ENCODE measurements at regions not wholly inside any gene's neighbourhood (a gene's known extent, or its start where the extent isn't known, plus 50 kb on each side); places are given as distances from the start of the nearest gene placed in this dataset.
"Not testable (repeated sequence)": the region's sequence is repeated elsewhere in the genome, so short reads cannot be mapped to it uniquely, and the experiment has no call there.

DNA sequence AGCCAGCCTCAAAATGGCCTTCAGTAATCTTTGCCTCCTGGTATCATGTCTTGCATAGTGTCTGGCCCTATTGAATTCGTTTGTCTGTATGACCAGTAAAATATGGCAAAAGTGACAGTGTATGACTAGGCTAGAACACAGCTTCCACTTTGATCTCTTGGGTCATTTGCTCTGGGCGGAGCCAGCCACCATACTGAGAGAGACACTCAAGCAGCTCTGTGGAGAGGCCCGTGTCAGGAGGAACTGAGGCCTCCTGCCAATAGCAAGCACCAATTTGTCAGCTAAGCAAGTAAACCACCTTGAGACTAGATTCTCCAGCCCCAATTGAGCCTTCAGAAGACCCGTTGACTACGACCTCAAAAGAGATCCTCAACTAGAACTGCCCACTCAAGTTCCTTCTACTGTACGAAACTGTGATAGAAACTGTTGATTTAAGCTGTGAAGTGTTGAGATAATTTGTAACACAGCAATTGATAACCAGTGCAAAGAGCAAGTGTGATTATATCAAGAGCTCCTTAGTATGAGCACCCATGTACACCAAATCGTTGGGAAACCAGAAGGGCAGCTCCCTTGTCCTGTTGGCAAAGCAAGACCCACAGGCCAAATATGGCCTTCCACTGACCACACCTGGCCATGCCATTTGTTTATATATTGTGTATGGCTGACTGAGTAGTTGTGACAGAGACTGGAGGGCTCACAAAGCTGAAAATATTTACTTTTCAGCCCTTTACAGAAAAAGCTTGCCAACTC is 52.7 kb upstream of the SERBP1 start:
- ChIA-PET POLR2A (no interaction called here), CTCF (interaction anchor here (0.6 kb wide), 1 partner anchor 28 kb away, joined by 3 read pairs; no protein-coding TSS in a partner anchor)

- CTCF ChIA-PET: no interaction called here
- POLR2A ChIA-PET: no interaction called here
Observed at GRCh38 chr1:67484492-67484891, 54.3 kb upstream of the SERBP1 start.

GRCh38 chr1:67485046-67485811 is 55.0 kb upstream of the SERBP1 start:
- ChIA-PET POLR2A (no interaction called here), CTCF (no interaction called here)

GRCh38 chr1:67489643-67490042 is 59.4 kb upstream of the SERBP1 start:
- POLR2A ChIA-PET: no interaction called here

GRCh38 chr1:67491280-67491679 is 61.1 kb upstream of the SERBP1 start:
- ChIA-PET CTCF (interaction anchor here (0.8 to 1.6 kb wide), 3 partner anchors 9 to 362 kb away, joined by 3 to 6 read pairs (median 5); no protein-coding TSS in a partner anchor), POLR2A (no interaction called here)

More at GRCh38 chr1:67489643-67490042, 59.4 kb upstream of the SERBP1 start:
- CTCF ChIA-PET: interaction anchor here (1.0 to 2.1 kb wide), 2 partner anchors 11 to 28 kb away, joined by 3 to 5 read pairs; no protein-coding TSS in a partner anchor

DNA sequence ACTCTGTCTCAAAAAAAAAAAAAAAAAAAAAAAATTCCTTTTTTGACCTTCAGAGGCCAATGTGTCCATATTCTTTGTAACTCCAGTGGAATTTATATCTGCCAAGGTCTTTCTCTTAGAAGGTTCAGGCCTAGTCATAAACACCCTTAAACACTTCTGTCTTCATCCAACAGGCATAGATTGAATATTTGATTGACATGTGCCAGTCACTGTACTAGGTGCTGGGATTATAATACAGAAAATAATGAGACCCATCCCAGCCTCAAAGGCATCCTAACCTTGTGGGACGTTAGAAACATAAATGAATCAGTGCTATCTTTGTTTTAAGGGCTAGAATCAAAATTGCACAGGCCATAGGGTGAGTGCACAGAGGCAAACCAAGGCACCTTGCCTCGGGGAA is 62.9 kb upstream of the SERBP1 start:
- POLR2A ChIA-PET: no interaction called here
- CTCF ChIA-PET: interaction anchor here (0.7 kb wide), 1 partner anchor 8 kb away, joined by 3 read pairs; no protein-coding TSS in a partner anchor

DNA sequence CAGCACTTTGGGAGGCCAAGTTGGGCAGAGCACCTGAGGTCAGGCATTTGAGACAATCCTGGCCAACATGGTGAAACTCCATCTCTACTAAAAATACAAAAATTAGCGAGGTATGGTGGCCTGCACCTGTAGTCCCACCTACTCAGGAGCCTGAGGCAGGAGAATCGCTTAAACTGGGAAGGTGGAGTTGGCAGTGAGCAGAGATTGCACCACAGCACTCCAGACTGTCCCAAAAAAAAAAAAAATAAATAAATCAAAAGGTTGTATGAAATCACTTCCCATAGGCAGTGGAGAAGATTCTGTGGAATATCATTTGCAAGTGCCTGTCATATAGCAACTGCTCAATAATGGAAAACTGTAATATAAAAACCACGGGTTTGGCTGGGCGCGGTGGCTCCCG is 65.1 kb upstream of the SERBP1 start:
- CTCF ChIA-PET: no interaction called here

DNA sequence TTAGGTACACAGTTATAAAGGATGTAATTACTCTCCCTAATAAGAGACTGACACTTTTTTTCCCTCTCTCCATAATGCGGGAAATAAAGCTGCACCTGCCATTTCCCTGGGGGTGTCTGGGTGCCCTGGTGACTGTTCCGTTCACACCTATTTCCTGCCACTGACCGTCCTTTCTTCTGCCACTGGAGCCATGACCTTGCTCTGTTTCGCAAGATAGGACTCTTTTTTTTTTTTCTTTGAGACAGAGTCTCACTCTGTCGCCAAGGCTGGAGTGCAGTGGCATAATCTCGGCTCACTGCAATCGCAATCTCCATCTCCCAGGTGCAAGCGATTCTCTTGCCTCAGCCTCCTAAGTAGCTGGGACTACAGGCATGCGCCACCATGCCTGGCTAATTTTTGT is 66.1 kb upstream of the SERBP1 start:
- CTCF ChIA-PET: interaction anchor here (0.6 to 1.2 kb wide), 2 partner anchors 64 to 260 kb away, joined by 3 read pairs; no protein-coding TSS in a partner anchor
- POLR2A ChIA-PET: no interaction called here

More for the DNA sequence above, 65.1 kb upstream of the SERBP1 start:
- POLR2A ChIA-PET: interaction anchor here (0.6 kb wide), 1 partner anchor 18 kb away, joined by 4 read pairs; no protein-coding TSS in a partner anchor

DNA sequence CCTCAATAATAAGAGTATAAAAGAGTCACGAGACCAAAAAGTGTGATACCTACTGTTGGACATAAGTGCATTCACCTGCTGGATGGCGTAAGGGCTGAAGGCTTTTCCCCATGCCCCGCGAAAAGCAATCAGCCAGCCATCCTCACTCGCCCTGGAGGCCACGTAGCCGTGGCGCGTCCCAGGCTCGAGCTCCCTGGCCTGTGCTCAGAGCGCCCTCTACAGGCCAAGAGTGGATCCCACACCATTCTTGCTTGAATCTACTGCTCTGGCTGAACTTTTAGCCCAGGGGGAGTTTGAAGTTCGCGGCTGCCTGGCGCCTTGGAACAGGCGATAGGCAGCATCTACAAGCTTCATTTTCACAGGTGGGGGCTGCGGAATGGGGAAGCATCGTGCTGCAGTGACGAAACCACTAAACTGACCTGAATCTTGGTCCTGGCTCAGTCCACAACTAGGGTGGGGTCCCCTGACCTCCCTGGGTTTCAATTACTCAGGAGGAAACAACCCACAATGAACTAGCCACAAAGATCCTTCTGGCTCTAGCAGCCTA is 70.3 kb upstream of the SERBP1 start:
- CTCF ChIA-PET: interaction anchor here (0.6 to 2.3 kb wide), 28 partner anchors 9 to 763 kb away, joined by 3 to 31 read pairs (median 4); partner anchors contain the start of genes DYNLT5 and SERBP1
- POLR2A ChIA-PET: interaction anchor here (1.0 kb wide), 1 partner anchor 72 kb away, joined by 3 read pairs; no protein-coding TSS in a partner anchor

DNA sequence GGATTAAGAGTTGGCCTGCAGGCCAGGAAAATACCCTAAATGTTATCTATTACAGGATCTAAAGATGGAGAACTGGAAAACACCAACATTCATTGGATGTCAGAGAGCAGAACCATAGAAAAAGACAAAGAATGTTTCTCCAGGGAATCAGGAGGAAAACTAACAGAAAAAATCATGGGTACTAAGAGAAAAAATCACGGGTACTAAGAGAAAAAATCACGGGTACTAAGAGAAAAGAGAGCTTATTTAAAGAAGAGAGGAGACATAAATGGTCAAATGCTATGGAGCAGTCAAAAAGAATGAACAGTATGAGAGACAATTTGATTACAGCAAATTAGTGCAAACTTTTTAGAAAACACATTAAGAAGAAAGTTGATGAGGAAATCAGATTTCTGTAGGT is 73.8 kb upstream of the SERBP1 start:
- ChIA-PET POLR2A (no interaction called here), CTCF (interaction anchor here (0.6 to 1.0 kb wide), 2 partner anchors 291 to 968 kb away, joined by 4 read pairs; no protein-coding TSS in a partner anchor)

- CTCF ChIA-PET: interaction anchor here (0.7 kb wide), 2 partner anchors 265 to 275 kb away, joined by 3 to 4 read pairs; no protein-coding TSS in a partner anchor
- POLR2A ChIA-PET: not testable (repeated sequence)
Observed at GRCh38 chr1:67513392-67514294, 83.4 kb upstream of the SERBP1 start.

GRCh38 chr1:67514300-67514699 is 84.1 kb upstream of the SERBP1 start:
- ChIA-PET CTCF (no interaction called here), POLR2A (no interaction called here)

DNA sequence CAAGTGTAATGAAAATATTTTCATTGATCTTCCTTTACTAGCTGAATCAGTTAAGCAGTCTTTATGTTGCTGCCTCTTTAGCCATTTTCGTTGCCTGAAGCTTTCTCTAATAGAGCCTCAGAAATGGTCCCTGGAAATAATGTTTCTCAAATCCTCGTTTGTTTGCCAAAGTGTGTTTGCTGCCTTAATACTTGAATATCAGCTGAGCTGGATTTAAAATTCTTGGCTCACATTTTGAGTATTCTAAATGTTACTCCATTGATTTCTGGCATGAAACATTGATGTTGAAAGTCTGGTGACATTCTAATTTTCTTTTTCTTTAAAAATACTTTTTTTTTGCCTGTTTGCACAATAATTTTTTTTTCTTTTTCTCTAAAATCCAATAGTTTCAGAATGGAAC is 84.6 kb upstream of the SERBP1 start:
- CTCF ChIA-PET: no interaction called here
- POLR2A ChIA-PET: no interaction called here

DNA sequence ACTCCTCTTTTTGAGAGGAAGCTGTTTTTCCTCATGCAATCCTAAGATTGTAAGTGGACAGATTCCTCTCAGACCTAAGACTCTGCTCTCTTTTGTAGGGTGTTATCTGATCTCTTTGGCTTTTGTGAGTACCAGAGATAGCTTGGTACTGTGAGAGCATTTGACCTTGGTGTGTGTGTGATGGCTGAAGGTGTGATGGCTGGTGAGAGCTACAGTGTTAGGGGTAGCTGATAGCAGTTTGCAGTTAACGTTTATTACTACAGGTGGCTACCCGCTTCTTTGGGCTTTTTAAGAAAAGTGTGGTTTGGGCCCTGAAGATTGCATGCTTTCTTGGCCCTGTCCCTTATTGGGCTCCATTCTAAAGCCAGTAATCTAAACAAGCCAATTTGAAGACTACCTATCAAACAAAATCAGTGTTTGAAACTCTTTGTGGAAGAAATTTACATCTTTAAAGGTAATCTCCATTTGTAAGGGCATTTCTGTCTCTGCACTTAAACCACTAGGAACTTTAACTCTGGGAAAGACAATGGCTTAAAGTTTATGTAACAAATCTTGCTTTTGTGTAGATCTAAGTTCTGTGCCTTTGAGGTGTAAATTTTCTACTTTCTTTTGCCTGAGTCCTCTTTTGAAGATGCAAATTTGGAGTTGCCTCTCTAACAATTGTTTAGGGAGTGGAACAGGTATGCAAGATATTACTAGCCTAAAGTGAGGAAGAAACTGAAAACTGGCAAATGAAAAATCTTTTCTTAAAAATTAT is 85.3 kb upstream of the SERBP1 start:
- ChIA-PET POLR2A (no interaction called here), CTCF (no interaction called here)

DNA sequence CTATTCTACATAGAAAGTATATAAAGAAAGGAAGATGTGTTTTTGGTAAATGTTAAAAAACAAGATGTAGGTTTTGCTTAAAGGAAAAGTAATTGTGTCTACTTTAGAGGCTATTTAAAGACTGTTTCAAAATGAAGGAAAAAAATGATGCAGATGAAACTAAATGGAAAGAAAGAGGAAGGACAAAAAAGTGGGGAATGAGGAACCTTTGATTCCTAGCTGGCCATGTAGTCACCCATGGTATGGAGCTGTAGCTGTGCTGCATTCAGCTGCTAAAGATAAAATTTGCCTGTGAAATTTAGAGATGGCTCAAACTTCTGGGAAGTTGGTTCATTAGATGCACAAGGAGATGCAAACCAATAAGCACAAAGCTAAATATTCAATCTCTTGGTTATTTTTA is 86.8 kb upstream of the SERBP1 start:
- ChIA-PET CTCF (no interaction called here), POLR2A (no interaction called here)

DNA sequence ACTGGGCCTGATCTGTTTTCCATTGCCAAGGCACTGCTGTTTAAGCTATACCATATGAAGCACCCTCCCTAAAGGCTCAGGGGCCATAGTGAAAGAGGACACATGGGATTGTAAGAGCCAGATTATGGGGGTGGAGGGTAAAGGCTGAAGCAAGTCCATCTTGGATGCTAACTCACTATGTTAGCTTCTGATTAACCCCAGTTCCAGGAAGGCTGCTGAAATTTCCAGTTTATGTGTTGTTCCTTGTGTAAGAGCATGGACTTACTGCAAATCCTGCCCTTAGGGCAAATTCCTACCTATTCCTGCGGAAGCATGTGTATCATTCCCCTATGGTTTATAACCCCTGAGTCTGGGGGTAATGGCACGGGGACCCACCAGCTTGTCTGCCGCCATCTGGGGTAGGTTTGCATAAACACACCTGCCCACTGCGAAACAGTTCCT is 91.8 kb upstream of the SERBP1 start:
- POLR2A ChIA-PET: no interaction called here
- CTCF ChIA-PET: no interaction called here

DNA sequence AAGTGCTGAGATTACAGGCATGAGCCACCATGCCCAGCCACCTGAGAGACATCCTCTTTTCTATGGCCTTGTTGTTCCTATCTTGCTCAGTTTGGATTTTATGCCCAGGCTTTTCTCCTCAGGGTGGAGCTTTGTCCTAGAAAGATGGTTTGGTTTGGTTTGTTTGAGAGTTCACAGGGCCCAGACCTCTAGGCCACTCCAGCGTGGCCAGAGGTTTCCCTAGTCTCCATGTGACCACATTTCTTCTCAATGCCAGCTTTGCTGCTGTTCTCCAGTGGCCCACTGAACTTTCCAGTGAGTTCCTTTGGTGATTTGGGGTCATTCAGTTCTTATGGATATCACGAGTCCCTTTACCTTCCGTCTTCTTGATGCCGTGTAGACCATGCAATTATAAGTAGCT is 92.6 kb upstream of the SERBP1 start:
- POLR2A ChIA-PET: no interaction called here
- CTCF ChIA-PET: no interaction called here

DNA sequence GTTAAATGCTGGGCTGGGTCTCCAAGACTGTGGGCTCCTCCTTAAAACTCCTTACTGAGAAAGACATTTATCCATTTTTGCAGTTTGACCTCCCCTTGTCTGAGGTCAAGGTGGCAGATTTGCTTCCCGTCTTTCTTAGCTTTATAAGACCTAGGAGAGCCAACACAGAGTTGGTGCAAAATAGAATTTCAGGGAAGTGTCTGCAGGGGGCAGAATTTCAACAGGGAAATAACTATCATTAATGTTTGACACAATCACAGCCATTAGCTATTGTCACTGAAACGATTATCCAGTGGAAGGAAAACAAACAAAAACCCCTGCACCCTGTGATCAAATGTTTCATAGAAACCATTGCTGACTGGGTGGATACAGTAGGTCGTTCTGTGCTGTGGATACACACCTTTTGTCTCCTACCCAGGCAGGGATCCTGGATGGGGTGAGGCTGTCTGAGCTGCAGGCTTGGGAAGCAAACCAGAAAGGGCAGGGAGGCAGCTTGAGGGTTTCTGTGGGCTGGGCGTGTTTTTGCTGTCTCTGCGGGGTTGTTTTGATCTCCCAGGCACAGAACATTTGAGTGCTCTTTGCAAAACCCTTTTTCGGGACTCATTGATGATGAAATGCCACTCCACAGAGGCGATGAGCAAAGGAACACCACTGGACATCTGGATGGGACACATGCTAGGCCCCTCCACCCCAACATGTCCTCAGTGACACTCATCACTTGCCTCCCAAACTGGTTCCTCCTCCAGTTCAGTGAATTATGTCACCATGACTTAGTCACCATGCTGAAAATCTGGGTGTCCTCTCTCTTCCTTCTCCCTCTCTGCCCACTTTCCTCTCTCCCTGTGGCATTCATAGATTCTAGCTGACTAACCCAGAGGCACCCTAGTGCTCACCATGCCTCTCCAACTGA is 94.2 kb upstream of the SERBP1 start:
- POLR2A ChIA-PET: no interaction called here
- CTCF ChIA-PET: no interaction called here

Data from activated CD8-positive, alpha-beta memory T cell treated with anti-CD3 and anti-CD28 coated beads for 36 hours (primary cell).